ENCODE measurements at regions not wholly inside any gene's neighbourhood (a gene's known extent, or its start where the extent isn't known, plus 50 kb on each side); places are given as distances from the start of the nearest gene placed in this dataset.

GRCh38 chr10:10798102-10798863 lies 219.4 kb upstream of the CELF2 start:
- no peaks in the 10 kb centered on the region for H3K36me3 ChIP-seq (ENCODE audit: low read depth)
- no peak overlapping the region for H3K4me3 ChIP-seq (ENCODE audit: severe bottlenecking)
- no peaks in the 10 kb centered on the region for H3K9me3 ChIP-seq (ENCODE audit: severe bottlenecking)
- TF ChIP-seq, protein P1, sequence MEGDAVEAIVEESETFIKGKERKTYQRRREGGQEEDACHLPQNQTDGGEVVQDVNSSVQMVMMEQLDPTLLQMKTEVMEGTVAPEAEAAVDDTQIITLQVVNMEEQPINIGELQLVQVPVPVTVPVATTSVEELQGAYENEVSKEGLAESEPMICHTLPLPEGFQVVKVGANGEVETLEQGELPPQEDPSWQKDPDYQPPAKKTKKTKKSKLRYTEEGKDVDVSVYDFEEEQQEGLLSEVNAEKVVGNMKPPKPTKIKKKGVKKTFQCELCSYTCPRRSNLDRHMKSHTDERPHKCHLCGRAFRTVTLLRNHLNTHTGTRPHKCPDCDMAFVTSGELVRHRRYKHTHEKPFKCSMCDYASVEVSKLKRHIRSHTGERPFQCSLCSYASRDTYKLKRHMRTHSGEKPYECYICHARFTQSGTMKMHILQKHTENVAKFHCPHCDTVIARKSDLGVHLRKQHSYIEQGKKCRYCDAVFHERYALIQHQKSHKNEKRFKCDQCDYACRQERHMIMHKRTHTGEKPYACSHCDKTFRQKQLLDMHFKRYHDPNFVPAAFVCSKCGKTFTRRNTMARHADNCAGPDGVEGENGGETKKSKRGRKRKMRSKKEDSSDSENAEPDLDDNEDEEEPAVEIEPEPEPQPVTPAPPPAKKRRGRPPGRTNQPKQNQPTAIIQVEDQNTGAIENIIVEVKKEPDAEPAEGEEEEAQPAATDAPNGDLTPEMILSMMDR (IDR thresholded peaks at IDR 0.05; ENCODE audit: poor library complexity, severe bottlenecking), result no peak
- H3K4me1 ChIP-seq (ENCODE audit: insufficient read depth, poor library complexity, severe bottlenecking), result peaks cover 54% of the 10 kb centered on the region
- ATAC-seq (ENCODE audit: low read depth) (no peak), DNase-seq (ENCODE audit: low spot score) (no peak)
- no peaks in the 10 kb centered on the region for H3K27me3 ChIP-seq (ENCODE audit: insufficient read depth, poor library complexity, severe bottlenecking)
- H3K27ac ChIP-seq (ENCODE audit: poor library complexity, severe bottlenecking), result peak overlapping the region; percentile 95

- H3K4me1 ChIP-seq (ENCODE audit: insufficient read depth, poor library complexity, severe bottlenecking), result peaks cover 48% of the 10 kb centered on the region
Observed at GRCh38 chr10:10798864-10799192, 218.8 kb upstream of the CELF2 start.

GRCh38 chr10:10800961-10801360 lies 216.7 kb upstream of the CELF2 start:
- Histone ChIP-seq H3K27me3 (ENCODE audit: insufficient read depth, poor library complexity, severe bottlenecking) (no peaks in the 10 kb centered on the region), H3K9me3 (ENCODE audit: severe bottlenecking) (no peaks in the 10 kb centered on the region), H3K36me3 (ENCODE audit: low read depth) (no peaks in the 10 kb centered on the region), H3K27ac (ENCODE audit: poor library complexity, severe bottlenecking) (no peak overlapping the region), H3K4me1 (ENCODE audit: insufficient read depth, poor library complexity, severe bottlenecking) (peaks cover 45% of the 10 kb centered on the region), H3K4me3 (ENCODE audit: severe bottlenecking) (no peak overlapping the region)
- ATAC-seq (ENCODE audit: low read depth) (no peak), DNase-seq (ENCODE audit: low spot score) (no peak)
- TF ChIP-seq, protein P1 (IDR thresholded peaks at IDR 0.05; ENCODE audit: poor library complexity, severe bottlenecking), result no peak

More at GRCh38 chr10:10798864-10799192, 218.8 kb upstream of the CELF2 start:
- Histone ChIP-seq H3K36me3 (ENCODE audit: low read depth) (no peaks in the 10 kb centered on the region), H3K9me3 (ENCODE audit: severe bottlenecking) (no peaks in the 10 kb centered on the region), H3K27ac (ENCODE audit: poor library complexity, severe bottlenecking) (peak overlapping the region; percentile 95), H3K4me3 (ENCODE audit: severe bottlenecking) (no peak overlapping the region), H3K27me3 (ENCODE audit: insufficient read depth, poor library complexity, severe bottlenecking) (no peaks in the 10 kb centered on the region)
- TF ChIP-seq, protein P1 (IDR thresholded peaks at IDR 0.05; ENCODE audit: poor library complexity, severe bottlenecking), result no peak
- DNase-seq (ENCODE audit: low spot score) (no peak), ATAC-seq (ENCODE audit: low read depth) (no peak)

GRCh38 chr10:10803278-10803677 lies 214.4 kb upstream of the CELF2 start:
- TF ChIP-seq, protein P1 (IDR thresholded peaks at IDR 0.05; ENCODE audit: poor library complexity, severe bottlenecking), result no peak
- H3K4me3 ChIP-seq (ENCODE audit: severe bottlenecking), result no peak overlapping the region
- no peaks in the 10 kb centered on the region for H3K9me3 ChIP-seq (ENCODE audit: severe bottlenecking)
- no peak overlapping the region for H3K27ac ChIP-seq (ENCODE audit: poor library complexity, severe bottlenecking)
- ATAC-seq (ENCODE audit: low read depth) (no peak), DNase-seq (ENCODE audit: low spot score) (no peak)
- H3K27me3 ChIP-seq (ENCODE audit: insufficient read depth, poor library complexity, severe bottlenecking), result no peaks in the 10 kb centered on the region
- H3K36me3 ChIP-seq (ENCODE audit: low read depth), result no peaks in the 10 kb centered on the region
- H3K4me1 ChIP-seq (ENCODE audit: insufficient read depth, poor library complexity, severe bottlenecking), result peaks cover 43% of the 10 kb centered on the region

DNA sequence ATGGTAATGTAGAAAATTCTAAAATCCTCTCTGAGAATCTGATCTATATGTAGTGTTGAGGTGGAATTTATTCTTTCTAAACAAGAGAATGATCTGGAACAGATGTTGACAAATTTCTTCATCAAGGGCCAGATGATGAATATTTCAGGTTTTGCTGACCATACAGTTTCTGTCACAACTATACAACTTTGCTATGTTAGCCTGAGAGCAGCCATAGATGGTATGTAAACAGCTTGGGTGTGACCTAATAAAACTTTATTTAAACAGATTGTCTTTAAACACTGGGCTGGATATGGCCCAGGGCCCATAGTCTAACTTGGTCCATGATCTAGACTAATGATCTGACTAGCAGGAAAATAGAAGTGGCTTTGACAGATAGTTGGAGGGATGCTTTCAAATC lies 213.6 kb upstream of the CELF2 start:
- H3K9me3 ChIP-seq (ENCODE audit: severe bottlenecking), result no peaks in the 10 kb centered on the region
- peak overlapping the region; percentile 91 for H3K27ac ChIP-seq (ENCODE audit: poor library complexity, severe bottlenecking)
- H3K4me3 ChIP-seq (ENCODE audit: severe bottlenecking), result no peak overlapping the region
- TF ChIP-seq, protein P1 (IDR thresholded peaks at IDR 0.05; ENCODE audit: poor library complexity, severe bottlenecking), result no peak
- no peaks in the 10 kb centered on the region for H3K27me3 ChIP-seq (ENCODE audit: insufficient read depth, poor library complexity, severe bottlenecking)
- no peak for DNase-seq (ENCODE audit: low spot score)
- H3K4me1 ChIP-seq (ENCODE audit: insufficient read depth, poor library complexity, severe bottlenecking), result peaks cover 37% of the 10 kb centered on the region
- no peak for ATAC-seq (ENCODE audit: low read depth)
- no peaks in the 10 kb centered on the region for H3K36me3 ChIP-seq (ENCODE audit: low read depth)

Measured in RWPE2 (cell line).